ENCODE measurements at regions not wholly inside any gene's neighbourhood (a gene's known extent, or its start where the extent isn't known, plus 50 kb on each side); places are given as distances from the start of the nearest gene placed in this dataset.

DNA sequence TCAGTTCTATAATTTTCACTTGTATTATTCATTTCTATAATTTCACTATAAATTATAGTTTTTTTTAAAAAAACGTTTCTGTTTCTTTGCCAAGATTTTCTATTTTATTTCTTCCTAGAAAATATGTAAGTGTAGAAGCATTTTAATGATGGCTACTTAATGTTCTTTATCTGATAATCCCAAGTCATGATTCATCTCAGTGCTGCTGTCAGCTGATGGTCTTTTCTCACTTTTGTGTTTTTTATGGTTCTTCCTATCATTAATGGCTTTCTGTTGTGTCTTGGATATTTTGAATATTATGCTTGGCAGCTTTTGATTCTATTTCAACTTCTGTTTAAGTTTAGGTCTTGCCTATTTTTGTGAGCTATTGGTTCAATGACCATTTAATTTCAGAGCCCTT lies 268.6 kb downstream of the BAMBI start:
- no peaks in the 10 kb centered on the region for H3K27me3 ChIP-seq (ENCODE audit: insufficient read depth, low read depth)
- TF ChIP-seq, protein P1, sequence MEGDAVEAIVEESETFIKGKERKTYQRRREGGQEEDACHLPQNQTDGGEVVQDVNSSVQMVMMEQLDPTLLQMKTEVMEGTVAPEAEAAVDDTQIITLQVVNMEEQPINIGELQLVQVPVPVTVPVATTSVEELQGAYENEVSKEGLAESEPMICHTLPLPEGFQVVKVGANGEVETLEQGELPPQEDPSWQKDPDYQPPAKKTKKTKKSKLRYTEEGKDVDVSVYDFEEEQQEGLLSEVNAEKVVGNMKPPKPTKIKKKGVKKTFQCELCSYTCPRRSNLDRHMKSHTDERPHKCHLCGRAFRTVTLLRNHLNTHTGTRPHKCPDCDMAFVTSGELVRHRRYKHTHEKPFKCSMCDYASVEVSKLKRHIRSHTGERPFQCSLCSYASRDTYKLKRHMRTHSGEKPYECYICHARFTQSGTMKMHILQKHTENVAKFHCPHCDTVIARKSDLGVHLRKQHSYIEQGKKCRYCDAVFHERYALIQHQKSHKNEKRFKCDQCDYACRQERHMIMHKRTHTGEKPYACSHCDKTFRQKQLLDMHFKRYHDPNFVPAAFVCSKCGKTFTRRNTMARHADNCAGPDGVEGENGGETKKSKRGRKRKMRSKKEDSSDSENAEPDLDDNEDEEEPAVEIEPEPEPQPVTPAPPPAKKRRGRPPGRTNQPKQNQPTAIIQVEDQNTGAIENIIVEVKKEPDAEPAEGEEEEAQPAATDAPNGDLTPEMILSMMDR (conservative IDR thresholded peaks at IDR 0.05; ENCODE audit: low read depth, low read length), result no peak
- H3K79me2 ChIP-seq (ENCODE audit: insufficient read depth, low read depth), result no peaks in the 10 kb centered on the region
- H4K20me1 ChIP-seq (ENCODE audit: insufficient read depth), result no peaks in the 10 kb centered on the region
- H3K4me1 ChIP-seq (ENCODE audit: low read depth, poor library complexity, severe bottlenecking), result peaks cover 6% of the 10 kb centered on the region
- H3K4me3 ChIP-seq (IDR thresholded peaks at IDR 0.05; ENCODE audit: insufficient read depth, low read depth, low read length), result no peak overlapping the region
- H2AFZ ChIP-seq (ENCODE audit: low read depth), result no peak overlapping the region
- H3K9ac ChIP-seq, result no peak overlapping the region
- no peaks in the 10 kb centered on the region for H3K36me3 ChIP-seq (ENCODE audit: insufficient read depth)
- H3K4me2 ChIP-seq, result no peak overlapping the region
- no peak overlapping the region for H3K27ac ChIP-seq

DNA sequence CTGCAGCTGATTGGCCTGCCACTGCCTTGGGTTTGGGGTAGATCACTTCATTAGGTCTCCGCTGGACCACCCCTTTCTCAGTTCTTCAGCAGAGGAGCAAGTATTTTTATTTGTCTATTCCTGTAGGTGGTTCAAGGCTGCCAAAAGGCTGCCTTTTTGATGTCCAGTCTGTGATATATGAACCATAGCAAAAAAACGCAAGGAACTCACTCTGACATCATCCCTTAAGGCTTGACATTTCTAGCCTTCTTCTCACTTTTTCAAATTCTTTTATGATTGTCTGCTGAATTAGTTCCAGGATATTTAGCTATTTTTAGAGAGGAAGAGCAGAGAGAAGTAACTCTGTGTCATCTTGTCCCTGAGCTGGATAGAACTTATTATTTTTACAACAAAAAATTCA lies 269.2 kb downstream of the BAMBI start:
- no peaks in the 10 kb centered on the region for H4K20me1 ChIP-seq (ENCODE audit: insufficient read depth)
- H3K4me1 ChIP-seq (ENCODE audit: low read depth, poor library complexity, severe bottlenecking), result peaks cover 6% of the 10 kb centered on the region
- H3K4me3 ChIP-seq (IDR thresholded peaks at IDR 0.05; ENCODE audit: insufficient read depth, low read depth, low read length), result no peak overlapping the region
- no peak overlapping the region for H3K27ac ChIP-seq
- TF ChIP-seq, protein P1 (conservative IDR thresholded peaks at IDR 0.05; ENCODE audit: low read depth, low read length), result no peak
- no peaks in the 10 kb centered on the region for H3K36me3 ChIP-seq (ENCODE audit: insufficient read depth)
- H3K9ac ChIP-seq, result no peak overlapping the region
- H3K27me3 ChIP-seq (ENCODE audit: insufficient read depth, low read depth), result no peaks in the 10 kb centered on the region
- H3K79me2 ChIP-seq (ENCODE audit: insufficient read depth, low read depth), result no peaks in the 10 kb centered on the region
- H2AFZ ChIP-seq (ENCODE audit: low read depth), result no peak overlapping the region
- no peak overlapping the region for H3K4me2 ChIP-seq

DNA sequence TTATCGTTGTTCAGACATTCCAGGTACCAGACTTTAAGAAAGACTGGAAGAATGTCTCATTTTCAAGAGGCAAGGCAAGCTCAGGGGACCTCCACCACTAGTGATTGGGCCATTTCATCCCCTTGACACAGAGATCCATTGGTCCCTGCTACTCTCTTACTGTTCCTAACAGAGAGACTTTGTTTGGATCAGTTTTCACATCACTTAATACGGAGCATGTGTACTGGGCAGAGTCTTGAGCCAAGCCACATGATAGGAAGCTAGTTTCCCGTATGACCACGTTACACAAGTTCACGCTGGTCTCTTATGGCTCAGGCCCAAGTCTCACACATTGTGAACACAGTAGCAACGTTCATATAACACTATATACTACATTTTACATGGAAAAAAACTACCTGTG lies 269.9 kb downstream of the BAMBI start:
- H3K36me3 ChIP-seq (ENCODE audit: insufficient read depth), result no peaks in the 10 kb centered on the region
- no peaks in the 10 kb centered on the region for H3K79me2 ChIP-seq (ENCODE audit: insufficient read depth, low read depth)
- TF ChIP-seq, protein P1 (conservative IDR thresholded peaks at IDR 0.05; ENCODE audit: low read depth, low read length), result no peak
- no peaks in the 10 kb centered on the region for H4K20me1 ChIP-seq (ENCODE audit: insufficient read depth)
- no peaks in the 10 kb centered on the region for H3K27me3 ChIP-seq (ENCODE audit: insufficient read depth, low read depth)
- no peak overlapping the region for H3K9ac ChIP-seq
- H3K4me2 ChIP-seq, result no peak overlapping the region
- H3K27ac ChIP-seq, result no peak overlapping the region
- H3K4me3 ChIP-seq (IDR thresholded peaks at IDR 0.05; ENCODE audit: insufficient read depth, low read depth, low read length), result no peak overlapping the region
- H2AFZ ChIP-seq (ENCODE audit: low read depth), result no peak overlapping the region
- H3K4me1 ChIP-seq (ENCODE audit: low read depth, poor library complexity, severe bottlenecking), result peaks cover 6% of the 10 kb centered on the region

DNA sequence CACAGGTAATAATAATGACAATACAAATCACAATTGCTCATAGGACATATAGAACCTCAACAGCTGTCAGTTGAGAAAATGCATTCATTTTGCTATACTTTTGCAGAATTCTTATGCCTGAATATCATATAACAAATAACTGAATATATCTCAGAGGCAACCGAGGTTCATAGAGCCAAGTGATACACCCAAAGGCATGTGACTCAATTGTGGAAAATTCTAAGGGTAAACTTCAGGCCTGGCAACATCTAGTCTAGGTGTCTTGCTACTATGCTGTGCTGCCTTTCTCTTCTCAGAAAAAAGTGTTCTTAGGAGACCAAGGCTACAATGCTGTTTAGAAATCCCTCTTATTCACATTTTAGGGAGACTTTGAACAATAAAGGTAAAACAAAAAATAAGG lies 270.7 kb downstream of the BAMBI start:
- no peaks in the 10 kb centered on the region for H3K36me3 ChIP-seq (ENCODE audit: insufficient read depth)
- H3K27me3 ChIP-seq (ENCODE audit: insufficient read depth, low read depth), result no peaks in the 10 kb centered on the region
- no peak overlapping the region for H2AFZ ChIP-seq (ENCODE audit: low read depth)
- H3K9ac ChIP-seq, result no peak overlapping the region
- H3K27ac ChIP-seq, result no peak overlapping the region
- no peaks in the 10 kb centered on the region for H4K20me1 ChIP-seq (ENCODE audit: insufficient read depth)
- TF ChIP-seq, protein P1 (conservative IDR thresholded peaks at IDR 0.05; ENCODE audit: low read depth, low read length), result no peak
- H3K4me3 ChIP-seq (IDR thresholded peaks at IDR 0.05; ENCODE audit: insufficient read depth, low read depth, low read length), result no peak overlapping the region
- no peak overlapping the region for H3K4me2 ChIP-seq
- peaks cover 6% of the 10 kb centered on the region for H3K4me1 ChIP-seq (ENCODE audit: low read depth, poor library complexity, severe bottlenecking)
- no peaks in the 10 kb centered on the region for H3K79me2 ChIP-seq (ENCODE audit: insufficient read depth, low read depth)

Measured in KMS-11 (cell line).